ENCODE measurements at regions not wholly inside any gene's neighbourhood (a gene's known extent, or its start where the extent isn't known, plus 50 kb on each side); places are given as distances from the start of the nearest gene placed in this dataset.

DNA sequence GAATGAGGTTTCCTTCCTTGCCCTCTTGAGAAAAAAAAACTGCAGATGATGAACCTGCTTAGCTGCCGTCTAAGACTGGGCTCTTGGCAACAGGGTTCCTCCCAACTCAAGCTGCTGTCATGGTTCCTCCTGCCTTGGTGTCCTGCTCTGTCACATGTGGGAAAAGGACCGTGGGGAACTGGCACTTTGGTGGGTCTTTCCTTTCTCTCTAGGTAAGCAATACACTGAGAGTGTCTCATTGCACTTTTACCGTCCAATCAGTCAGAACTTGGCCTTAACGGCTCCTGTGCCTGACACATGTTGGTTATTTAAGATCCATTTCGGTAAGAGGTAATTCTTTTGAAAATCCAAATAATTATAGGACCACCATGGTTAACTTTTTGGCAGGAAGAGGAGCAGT is 60.8 kb upstream of the RNF152 start:
- TF ChIP-seq, protein P1, sequence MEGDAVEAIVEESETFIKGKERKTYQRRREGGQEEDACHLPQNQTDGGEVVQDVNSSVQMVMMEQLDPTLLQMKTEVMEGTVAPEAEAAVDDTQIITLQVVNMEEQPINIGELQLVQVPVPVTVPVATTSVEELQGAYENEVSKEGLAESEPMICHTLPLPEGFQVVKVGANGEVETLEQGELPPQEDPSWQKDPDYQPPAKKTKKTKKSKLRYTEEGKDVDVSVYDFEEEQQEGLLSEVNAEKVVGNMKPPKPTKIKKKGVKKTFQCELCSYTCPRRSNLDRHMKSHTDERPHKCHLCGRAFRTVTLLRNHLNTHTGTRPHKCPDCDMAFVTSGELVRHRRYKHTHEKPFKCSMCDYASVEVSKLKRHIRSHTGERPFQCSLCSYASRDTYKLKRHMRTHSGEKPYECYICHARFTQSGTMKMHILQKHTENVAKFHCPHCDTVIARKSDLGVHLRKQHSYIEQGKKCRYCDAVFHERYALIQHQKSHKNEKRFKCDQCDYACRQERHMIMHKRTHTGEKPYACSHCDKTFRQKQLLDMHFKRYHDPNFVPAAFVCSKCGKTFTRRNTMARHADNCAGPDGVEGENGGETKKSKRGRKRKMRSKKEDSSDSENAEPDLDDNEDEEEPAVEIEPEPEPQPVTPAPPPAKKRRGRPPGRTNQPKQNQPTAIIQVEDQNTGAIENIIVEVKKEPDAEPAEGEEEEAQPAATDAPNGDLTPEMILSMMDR (IDR thresholded peaks at IDR 0.05), result no peak
- H3K27ac ChIP-seq, result no peak overlapping the region
- H3K36me3 ChIP-seq, result no peaks in the 10 kb centered on the region
- H3K27me3 ChIP-seq, result no peaks in the 10 kb centered on the region
- H3K4me1 ChIP-seq (ENCODE audit: control insufficient read depth in 1 of 2, insufficient read depth in 1 of 2, low read depth in 1 of 2, low read length in 1 of 2), result no peaks in the 10 kb centered on the region
- H3K4me3 ChIP-seq (ENCODE audit: low read depth in 1 of 2, low read length in 1 of 2), result no peak overlapping the region
- no peaks in the 10 kb centered on the region for H3K9me3 ChIP-seq

- H3K27me3 ChIP-seq, result no peaks in the 10 kb centered on the region
- no peaks in the 10 kb centered on the region for H3K9me3 ChIP-seq
- no peaks in the 10 kb centered on the region for H3K36me3 ChIP-seq
- H3K27ac ChIP-seq, result no peak overlapping the region
- no peak overlapping the region for H3K4me3 ChIP-seq (ENCODE audit: low read depth in 1 of 2, low read length in 1 of 2)
- TF ChIP-seq, protein P1 (IDR thresholded peaks at IDR 0.05), result no peak
- no peaks in the 10 kb centered on the region for H3K4me1 ChIP-seq (ENCODE audit: control insufficient read depth in 1 of 2, insufficient read depth in 1 of 2, low read depth in 1 of 2, low read length in 1 of 2)
Observed at GRCh38 chr18:61953161-61953560, 60.4 kb upstream of the RNF152 start.

DNA sequence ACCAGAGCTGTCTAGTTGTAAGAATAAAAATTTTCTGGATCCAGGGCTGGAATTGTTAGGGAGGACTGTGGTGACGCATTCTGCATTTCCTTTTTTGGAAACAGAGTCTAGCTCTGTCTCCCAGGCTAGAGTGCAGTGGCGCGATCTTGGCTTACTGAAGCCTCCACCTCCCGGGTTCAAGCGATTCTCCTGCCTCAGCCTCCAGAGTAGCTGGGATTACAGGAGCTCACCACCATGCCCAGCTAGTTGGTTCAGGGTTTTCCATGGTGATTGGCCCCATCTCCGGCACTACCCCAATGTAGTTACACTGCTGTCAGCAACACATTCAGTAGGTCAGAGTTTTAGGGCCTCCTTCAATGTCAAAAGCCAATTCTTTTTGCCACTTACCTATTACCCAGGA is 58.6 kb upstream of the RNF152 start:
- no peaks in the 10 kb centered on the region for H3K9me3 ChIP-seq
- no peak overlapping the region for H3K4me3 ChIP-seq (ENCODE audit: low read depth in 1 of 2, low read length in 1 of 2)
- TF ChIP-seq, protein P1 (IDR thresholded peaks at IDR 0.05), result no peak
- H3K27me3 ChIP-seq, result no peaks in the 10 kb centered on the region
- H3K27ac ChIP-seq, result no peak overlapping the region
- no peaks in the 10 kb centered on the region for H3K36me3 ChIP-seq
- H3K4me1 ChIP-seq (ENCODE audit: control insufficient read depth in 1 of 2, insufficient read depth in 1 of 2, low read depth in 1 of 2, low read length in 1 of 2), result no peaks in the 10 kb centered on the region

DNA sequence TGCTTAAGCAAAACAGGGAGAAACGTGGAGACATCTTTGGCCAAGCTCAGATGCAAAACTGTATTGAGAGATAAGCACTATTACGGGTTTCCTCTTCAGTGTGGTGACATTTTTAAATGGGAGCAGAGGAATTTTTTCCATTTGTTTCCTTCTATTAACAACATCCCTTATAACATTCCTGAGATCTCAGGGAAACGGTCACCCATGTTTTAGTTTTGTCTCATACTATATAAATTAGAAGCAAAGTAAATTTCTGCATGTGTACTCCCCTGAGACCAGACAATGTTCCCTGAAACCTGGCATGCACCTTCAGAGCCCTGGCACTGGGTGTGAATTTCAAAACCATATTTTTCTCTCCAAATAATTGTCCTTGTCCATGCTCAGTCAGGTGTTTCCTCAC is 57.6 kb upstream of the RNF152 start:
- TF ChIP-seq, protein P1 (IDR thresholded peaks at IDR 0.05), result no peak
- Histone ChIP-seq H3K27ac (no peak overlapping the region), H3K9me3 (no peaks in the 10 kb centered on the region), H3K4me1 (ENCODE audit: control insufficient read depth in 1 of 2, insufficient read depth in 1 of 2, low read depth in 1 of 2, low read length in 1 of 2) (no peaks in the 10 kb centered on the region), H3K36me3 (no peaks in the 10 kb centered on the region), H3K27me3 (no peaks in the 10 kb centered on the region), H3K4me3 (ENCODE audit: low read depth in 1 of 2, low read length in 1 of 2) (no peak overlapping the region)

GRCh38 chr18:61949946-61950345 is 57.1 kb upstream of the RNF152 start:
- H3K36me3 ChIP-seq, result no peaks in the 10 kb centered on the region
- H3K9me3 ChIP-seq, result no peaks in the 10 kb centered on the region
- no peaks in the 10 kb centered on the region for H3K27me3 ChIP-seq
- no peak overlapping the region for H3K4me3 ChIP-seq (ENCODE audit: low read depth in 1 of 2, low read length in 1 of 2)
- no peak overlapping the region for H3K27ac ChIP-seq
- TF ChIP-seq, protein P1 (IDR thresholded peaks at IDR 0.05), result no peak
- H3K4me1 ChIP-seq (ENCODE audit: control insufficient read depth in 1 of 2, insufficient read depth in 1 of 2, low read depth in 1 of 2, low read length in 1 of 2), result no peaks in the 10 kb centered on the region

GRCh38 chr18:61948846-61949438 is 56.1 kb upstream of the RNF152 start:
- Histone ChIP-seq H3K27ac (no peak overlapping the region), H3K9me3 (no peaks in the 10 kb centered on the region), H3K36me3 (no peaks in the 10 kb centered on the region), H3K4me3 (ENCODE audit: low read depth in 1 of 2, low read length in 1 of 2) (no peak overlapping the region), H3K4me1 (ENCODE audit: control insufficient read depth in 1 of 2, insufficient read depth in 1 of 2, low read depth in 1 of 2, low read length in 1 of 2) (no peaks in the 10 kb centered on the region), H3K27me3 (no peaks in the 10 kb centered on the region)
- TF ChIP-seq, protein P1 (IDR thresholded peaks at IDR 0.05), result no peak

Data from neutrophil (primary cell).